GM19372 (cell line): ENCODE measurements at regions not wholly inside any gene's neighbourhood (a gene's known extent, or its start where the extent isn't known, plus 50 kb on each side); places are given as distances from the start of the nearest gene placed in this dataset.
"Not testable (repeated sequence)": the region's sequence is repeated elsewhere in the genome, so short reads cannot be mapped to it uniquely, and the experiment has no call there.

Source experiments
- ATAC-seq: cut with Tn5 transposase; IDR thresholded peaks from one replicate; pipeline ENCODE4 v1.9.1; 2021; ENCODE audit warnings: mild to moderate bottlenecking, low read depth, moderate library complexity; ENCODE audit not compliant: unreplicated experiment

DNA sequence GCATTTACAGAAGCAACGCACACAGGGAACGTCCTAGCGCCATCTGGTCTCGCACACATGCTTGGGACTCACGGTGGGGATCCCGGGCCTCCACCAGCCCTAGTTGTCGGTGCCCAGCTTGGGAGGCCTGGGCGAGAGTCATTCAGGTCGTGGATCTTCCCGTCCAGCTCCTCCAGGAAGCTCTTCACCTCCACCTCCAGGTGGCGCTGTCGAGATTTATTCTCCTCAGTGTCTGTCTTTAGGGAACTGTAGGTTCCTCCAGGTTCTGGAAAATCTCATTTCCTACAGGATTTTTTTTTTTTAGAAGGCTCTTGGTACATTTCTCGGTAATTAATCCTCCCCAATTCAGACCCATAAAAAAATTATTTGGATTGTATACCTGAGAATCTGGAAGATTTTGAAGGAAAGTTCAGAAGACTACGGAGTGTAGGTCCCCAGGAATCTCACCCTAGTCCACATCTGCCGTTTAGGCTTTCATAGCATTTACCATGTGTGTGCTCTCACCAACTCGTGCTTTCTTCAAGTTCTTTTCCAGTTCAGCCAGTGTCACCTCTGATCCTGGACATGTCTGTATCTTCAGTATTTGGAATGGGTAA lies 910.0 kb downstream of the TMEM121 start:
- no peak for ATAC-seq

DNA sequence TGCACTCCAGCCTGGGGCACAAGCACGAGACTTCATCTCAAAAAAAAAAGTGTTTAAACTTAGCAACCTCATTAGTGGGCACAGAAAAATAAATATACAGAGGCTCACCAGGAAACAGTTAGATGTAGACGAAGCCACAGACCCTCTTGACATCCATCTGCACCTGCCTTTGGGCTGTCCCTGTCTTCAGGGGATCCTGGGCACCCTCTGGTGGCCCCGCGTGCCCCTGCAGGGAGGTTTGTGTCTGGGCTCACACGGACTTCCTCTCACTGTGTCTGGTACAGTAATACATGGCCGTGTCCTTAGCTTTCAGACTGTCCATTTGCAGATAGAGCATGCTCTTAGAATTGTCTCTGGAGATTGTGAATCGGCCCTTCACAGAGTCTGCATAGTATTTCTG lies 916.5 kb downstream of the TMEM121 start:
- ATAC-seq, result no peak

DNA sequence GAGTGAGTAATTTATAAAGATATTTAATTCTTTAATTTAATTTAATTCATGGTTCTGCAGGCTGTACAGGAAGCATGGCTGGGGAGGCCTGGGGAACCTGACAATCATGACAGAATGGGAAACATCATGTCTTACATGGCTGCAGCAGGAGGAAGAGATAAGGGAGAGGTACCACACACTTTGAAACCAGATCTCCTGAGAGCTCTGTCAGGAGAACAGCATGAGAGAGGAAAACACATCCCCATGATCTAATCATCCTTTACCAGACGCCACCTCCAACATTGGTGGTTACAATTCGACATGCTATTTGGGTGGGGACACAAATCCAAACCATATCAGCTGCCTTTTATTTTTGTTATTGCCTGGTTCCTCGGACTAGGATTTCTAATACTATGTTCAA lies 928.6 kb downstream of the TMEM121 start:
- no peak for ATAC-seq

DNA sequence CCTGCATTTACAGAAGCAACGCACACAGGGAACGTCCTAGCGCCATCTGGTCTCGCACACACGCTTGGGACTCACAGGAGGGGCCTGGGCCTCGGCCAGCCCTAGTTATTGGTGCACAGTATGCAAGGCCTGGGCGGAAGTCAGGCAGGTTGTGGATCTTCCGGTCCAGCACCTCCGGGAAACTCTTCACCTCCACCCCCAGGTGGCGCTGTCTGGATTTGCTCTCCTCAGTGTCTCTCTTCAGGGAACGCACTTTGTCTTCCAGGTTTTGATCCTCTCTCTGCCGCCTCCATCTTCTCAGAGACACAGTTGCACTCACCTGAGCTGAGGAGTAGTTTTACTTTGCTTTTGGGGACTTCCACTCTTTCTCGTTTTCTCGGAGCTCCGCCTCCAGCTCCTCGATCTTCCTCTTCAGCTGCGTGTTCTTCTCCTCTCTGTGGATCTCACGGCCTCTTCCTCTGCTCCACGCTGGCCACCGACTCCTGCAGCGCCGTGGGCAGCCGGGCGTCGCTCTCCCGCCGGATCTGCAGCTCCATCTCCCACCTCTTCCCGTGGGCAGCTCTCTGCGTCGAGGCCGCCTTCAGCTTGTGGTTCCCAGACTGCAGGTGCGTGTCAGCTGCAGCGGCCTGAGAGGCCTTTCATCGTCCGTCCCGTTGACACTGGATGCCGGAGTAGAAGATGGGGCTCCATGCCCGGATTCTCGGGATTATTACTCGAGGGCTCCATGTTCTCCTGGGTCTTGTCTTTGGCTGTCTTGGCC lies 933.8 kb downstream of the TMEM121 start:
- ATAC-seq, result no peak

DNA sequence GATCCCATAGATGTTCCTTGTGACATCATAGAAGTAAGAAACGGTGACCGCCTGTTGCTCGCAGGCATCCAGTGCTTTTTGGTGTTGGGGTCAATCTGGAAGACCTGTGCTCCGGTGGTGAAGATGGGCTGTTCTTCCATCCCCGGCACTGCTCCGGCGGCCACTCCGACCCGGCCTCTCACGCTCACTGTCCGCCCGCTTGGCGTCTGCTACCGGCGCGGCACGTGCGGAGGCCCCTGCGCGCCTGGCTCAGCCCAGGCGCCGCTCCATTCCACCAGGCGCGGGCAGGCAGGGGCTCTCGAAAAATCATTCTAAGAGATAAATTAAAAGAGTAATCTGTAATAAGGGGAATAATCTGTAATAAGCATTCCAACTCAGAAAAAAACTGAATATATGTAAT lies 934.5 kb downstream of the TMEM121 start:
- ATAC-seq, result no peak

DNA sequence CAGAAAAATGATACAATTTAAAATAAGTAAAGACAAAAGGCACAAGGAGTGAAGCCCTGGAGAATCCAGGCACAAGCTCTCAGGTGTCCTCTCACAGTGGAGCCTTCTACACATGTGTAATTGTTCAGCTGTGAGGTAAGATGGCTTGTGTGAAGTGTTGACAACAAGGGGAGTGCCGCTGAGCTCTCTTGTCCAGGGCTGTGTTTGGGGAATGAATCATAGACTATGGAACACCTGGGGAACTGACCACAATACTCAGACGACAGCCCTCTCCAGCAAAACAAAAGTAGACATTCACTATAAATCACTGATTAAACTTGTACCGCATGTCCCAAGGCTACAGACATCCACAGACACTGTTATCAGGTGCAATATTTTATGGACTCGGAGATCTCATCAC lies 940.1 kb downstream of the TMEM121 start:
- ATAC-seq, result not testable (repeated sequence)

DNA sequence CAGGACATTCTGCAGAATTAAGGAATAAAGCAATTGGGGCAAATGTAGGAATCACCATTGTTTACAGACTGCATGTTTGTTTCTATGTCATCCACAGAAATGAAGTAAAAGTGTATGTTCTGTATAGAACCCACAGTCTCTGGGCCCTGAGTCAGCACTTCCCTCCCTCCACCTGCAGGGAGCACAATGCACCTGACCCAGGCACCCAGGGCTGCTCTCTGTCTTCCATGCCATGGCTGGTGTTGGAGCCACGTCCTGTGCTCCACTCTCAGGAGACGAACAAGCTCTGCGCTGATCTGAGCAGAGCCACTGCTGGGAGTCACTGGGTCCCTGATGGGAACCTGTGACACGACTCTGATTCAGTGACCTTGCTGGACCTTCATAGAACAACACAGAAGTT lies 942.5 kb downstream of the TMEM121 start:
- not testable (repeated sequence) for ATAC-seq

DNA sequence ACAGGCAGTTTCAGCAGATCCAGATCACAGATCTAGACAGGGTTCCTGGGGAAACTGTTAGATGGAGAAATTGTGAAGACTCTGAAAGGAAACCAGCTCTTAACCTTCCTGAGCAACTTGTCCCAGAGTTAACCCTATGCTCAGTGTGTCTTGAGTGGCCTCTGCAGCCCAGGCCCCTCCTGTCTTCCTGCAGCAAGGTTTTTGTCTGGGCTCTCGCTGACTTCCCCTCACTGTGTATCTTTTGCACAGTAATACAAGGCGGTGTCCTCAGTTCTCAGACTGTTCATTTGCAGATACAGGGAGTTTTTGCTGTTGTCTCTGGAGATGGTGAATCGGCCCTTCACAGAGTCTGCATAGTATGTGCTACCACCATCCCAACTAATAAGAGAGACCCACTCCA lies 943.6 kb downstream of the TMEM121 start:
- ATAC-seq, result not testable (repeated sequence)

DNA sequence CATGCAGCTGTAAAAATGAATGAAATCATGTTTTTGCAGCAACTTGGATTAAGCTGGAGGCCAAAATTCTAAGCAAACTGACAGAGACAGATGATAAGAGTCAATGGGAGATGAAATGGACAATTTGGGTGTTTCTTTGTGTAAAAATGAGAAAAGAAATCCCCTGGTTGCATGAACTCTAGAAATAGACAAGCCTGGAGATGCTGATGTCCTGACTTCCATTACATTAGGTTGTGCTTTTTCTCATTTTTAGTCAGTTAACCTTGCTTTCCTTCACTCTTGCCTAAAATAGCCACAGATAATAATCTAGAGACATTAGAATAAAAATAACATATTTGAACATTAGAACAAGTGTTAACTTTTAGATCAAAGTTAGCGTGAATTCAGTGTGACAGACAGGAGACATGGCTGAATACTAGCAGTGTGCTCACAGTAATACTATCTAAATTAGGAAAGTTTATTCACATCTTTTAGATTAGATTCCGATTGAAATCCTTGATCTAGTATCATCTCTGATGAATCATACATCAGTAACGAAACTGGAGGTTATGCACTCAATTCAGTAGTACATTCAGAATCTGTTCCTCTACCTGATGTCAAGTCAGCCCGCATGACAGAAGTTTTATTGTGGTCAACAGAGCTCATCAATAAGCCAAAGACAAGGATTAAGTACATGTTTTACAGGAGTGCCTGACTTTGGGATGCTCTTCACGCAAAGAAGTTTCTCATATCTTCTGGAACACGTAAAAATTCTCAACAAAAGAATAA lies 948.1 kb downstream of the TMEM121 start:
- ATAC-seq, result not testable (repeated sequence)

DNA sequence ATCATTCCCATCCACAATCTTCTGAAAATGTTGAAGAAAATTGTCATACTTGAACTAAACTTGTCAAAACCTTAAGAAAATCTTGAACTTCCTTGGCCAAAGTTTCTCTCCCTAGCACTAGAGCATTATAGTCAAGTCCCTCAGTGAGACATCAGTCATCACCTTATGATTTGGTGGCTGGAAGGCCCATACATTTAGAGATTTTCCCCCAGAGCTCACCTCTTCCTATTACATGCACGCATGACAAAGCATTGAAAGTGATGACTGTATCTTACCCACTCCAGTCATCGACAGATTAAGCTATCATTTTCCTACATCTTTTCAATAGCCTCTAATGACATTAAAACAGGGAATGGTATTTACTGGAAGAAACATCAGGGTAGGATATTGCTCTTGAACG lies 948.8 kb downstream of the TMEM121 start:
- not testable (repeated sequence) for ATAC-seq

DNA sequence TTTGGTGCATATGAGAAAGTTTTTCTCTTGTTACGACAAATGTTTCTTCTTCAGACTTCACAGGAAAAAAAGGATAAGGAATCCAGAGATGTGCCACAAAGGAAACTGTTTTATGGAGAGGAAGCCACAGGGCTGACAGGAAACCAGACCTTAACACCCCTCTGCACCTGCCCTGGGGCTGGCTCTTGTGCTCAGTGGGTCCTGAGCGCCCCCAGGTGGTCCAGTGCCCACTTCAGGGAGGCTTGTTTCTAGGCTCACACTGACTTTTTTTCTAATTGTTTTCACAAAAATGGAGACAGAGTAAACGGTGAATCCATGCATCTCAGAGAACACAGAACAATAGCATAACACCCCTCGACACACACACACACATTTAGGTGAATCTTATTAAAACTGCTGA lies 951.2 kb downstream of the TMEM121 start:
- not testable (repeated sequence) for ATAC-seq

DNA sequence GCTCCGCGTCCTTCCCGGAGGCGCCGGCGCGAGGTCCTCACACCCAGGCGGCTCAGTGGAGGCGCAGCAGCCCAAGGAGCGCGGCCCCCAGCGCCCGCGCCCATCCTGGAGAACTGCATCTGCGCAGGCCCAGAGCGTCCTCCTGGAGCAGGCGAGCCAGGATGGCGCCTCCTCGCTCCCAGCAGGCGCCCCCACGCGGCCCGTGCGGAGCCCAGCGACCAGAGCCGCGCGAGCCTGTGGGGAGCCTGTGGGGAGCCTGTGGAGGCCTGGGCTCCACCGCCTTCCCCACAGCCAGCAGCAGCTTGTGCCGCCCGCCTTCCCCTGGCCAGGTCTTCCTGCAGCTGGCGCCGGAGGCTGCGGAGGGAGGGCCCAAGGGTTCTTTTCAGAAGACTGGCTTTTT lies 953.9 kb downstream of the TMEM121 start:
- ATAC-seq, result not testable (repeated sequence)

DNA sequence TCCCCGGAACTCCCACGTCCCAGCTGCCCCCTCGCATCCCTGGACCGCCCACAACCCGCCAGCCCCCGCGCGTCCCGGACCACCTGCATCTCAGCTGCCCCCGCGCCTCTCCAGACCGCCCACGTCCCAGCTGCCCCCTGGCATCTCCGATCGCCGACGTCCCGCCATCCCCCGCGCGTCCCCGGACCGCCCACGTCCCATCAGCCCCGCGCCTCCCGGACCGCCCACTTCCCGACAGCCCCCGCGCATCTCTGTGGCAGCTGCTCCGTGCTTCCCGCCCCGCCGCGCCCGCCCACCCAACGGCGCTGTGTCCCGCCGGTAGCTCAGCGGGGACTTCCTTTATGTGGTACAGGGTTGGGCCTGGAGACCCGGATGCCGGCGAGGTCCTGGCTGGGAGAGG lies 955.8 kb downstream of the TMEM121 start:
- not testable (repeated sequence) for ATAC-seq

DNA sequence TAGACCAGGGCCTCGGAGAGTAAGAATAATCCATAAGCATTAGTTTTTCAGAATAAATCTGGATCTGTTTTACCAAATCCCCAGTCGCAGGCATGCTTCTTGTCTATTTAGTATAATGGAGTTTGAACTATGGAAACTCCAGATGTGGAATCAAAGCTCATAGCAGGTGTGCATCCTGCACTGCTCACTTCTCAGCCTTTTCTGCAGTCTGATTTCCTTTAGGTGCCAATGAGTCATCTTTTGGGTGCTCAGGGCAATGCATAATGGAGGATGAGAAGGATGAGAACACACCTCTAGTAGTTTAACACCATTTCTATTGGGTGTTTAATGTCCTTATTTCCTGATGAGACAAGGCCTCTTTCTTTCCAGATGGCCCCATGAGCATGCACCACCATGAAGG lies 961.2 kb downstream of the TMEM121 start:
- no peak for ATAC-seq

DNA sequence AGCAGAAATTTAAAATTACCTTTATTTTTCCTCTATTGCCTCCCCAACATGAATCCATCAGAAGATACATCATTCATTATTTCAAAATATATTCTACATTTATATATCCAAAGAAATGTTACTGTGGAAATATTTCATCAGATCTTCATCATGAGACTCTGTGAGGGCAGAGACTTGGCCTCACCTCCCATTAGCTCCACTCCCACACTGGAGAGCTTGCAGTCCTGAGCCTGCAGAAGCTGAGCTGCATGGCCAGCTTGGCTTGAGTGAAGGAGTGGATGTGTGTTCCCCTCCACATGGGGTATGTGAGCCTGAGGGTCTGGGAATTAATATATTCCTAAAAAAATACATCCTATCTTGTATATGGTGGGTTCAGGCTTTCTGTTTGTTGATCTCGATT lies 961.9 kb downstream of the TMEM121 start:
- no peak for ATAC-seq

DNA sequence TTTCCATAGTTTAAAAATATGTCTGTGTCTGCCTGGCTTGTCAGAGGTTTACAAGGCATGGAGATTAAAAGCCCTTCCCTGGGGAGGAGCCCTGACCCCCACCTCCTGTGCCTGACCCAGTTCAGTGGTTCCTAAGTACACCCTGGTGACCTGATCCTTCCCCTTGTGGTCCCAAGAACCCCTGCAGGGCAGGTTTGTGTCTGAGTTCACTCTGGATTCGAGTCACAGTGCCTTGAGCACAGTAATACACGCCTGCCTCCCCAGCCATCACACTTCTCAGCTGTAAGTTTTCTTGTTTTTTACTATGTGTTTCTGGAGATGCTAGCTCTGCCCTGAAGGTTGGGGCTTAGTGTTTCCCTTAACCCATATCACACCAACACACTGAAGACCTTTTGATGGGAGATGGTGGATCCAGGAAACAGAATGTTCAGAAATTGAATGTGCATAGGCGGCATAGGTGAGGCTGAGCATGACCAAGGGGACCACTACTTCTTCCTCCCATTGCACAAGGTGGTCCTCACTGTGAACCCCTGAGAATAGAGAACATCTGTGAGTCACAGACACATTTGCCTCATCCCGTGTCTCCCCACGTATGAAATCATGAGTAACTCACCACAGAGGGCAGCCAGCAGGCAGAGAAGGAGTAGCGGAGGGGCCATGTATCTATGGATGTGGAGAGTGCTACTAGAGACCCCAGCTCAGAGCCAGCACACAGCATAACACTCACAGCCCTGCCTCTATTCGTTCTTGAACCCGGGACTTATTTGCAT lies 962.9 kb downstream of the TMEM121 start:
- no peak for ATAC-seq

DNA sequence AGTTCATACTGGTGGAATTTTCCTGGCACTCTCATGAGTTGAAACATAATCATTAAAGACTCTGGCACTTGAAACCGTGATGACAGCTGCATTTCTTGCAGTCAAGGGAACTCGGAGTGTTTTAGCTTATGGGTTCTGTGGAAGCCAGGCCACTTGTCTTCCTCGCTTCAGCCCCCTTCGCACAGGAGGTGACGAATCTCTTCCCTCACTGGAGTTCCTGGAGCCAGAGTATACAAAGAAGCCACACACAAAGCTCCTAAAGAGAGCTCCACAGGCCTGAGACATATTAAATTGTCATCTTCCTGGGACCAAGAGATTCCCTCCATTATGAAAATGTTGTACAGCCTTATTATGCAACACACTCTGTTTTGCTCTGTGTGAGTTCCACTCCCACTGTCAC lies 964.1 kb downstream of the TMEM121 start:
- no peak for ATAC-seq

DNA sequence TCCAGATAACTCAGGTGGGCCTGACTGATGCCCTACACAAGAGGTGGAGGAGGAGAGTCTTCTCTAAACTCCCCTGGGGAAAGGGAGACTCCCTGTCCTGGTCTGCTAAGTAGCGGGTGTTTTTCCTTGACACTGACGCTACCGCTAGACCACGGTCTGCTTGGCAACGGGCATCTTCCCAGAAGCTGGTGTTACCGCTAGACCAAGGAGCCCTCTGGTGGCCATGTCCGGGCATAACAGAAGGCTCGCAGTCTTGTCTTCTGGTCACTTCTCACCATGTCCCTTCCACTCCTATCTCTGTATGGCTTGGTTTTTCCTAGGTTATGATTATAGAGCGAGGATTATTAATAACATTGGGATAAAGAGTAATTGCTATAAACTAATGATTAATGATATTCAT lies 965.5 kb downstream of the TMEM121 start:
- ATAC-seq, result no peak

DNA sequence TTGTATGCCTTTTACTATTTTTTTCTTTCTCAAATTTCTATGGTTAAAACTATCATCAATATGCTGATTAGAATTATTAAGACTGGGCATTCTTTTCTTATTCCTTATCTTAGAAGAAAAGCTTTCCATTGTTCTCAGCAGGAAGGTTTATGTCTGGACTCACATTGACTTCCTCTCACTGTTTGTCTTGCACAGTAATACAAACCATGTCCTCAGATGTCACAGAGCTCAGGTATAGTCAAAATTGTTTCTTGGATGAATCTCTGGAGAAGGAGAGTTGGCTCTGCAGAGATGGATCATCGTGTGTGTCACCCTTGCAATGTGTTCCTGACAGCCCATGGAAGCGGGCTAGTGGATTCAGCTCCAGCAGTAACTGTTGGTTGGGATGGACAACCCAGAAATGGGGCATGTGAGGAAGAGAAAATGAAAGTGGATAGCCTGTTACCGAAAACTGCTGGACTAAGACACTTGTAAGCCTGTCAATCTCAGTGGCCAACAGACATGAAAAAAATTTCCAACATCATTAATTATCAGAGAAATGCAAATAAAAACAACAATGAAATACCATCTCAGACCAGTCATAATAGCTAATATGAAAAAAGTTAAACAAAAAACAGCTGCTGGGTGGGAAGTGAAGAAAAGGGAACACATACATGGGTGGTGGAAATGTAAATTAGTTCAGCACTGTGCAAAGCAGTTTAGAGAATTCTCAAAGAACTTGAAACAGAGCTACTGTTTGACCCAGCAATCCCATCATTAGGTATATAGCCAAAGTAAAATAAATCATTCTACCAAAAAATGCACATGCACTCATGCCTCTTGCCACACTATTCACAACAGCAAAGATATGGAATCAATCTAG lies 967.8 kb downstream of the TMEM121 start:
- ATAC-seq, result no peak

DNA sequence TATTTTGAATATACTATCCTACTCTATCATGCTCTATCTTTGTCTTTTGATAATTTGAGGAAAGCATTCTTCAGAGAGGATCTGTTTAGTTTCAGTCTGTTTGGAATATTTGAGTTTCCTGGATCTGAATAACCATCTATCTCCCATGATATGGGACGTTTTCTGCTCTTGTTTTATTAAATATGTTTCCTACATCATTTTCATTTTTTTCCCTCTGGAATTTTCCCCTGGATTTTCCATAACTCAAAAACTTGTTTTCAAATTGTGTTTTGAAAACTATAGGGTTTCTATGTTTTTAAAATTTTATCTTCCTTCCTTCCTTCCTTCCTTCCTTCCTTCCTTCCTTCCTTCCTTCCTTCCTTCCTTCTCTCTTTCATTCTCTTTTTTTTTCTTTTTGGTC lies 974.2 kb downstream of the TMEM121 start:
- ATAC-seq, result no peak
